Activated CD4-positive, alpha-beta T cell treated with anti-CD3 and anti-CD28 coated beads, Interleukin-2, amount 50 U/mL, for 16 hours (primary cell): ENCODE measurements at regions not wholly inside any gene's neighbourhood (a gene's known extent, or its start where the extent isn't known, plus 50 kb on each side); places are given as distances from the start of the nearest gene placed in this dataset.
A peak's percentile ranks its signal among the peaks of the same experiment; 100 is the strongest.

ENCODE experiments used
- DNase-seq: peaks from one replicate; pipeline ENCODE4 v3.0.0-alpha.2; 2020

DNA sequence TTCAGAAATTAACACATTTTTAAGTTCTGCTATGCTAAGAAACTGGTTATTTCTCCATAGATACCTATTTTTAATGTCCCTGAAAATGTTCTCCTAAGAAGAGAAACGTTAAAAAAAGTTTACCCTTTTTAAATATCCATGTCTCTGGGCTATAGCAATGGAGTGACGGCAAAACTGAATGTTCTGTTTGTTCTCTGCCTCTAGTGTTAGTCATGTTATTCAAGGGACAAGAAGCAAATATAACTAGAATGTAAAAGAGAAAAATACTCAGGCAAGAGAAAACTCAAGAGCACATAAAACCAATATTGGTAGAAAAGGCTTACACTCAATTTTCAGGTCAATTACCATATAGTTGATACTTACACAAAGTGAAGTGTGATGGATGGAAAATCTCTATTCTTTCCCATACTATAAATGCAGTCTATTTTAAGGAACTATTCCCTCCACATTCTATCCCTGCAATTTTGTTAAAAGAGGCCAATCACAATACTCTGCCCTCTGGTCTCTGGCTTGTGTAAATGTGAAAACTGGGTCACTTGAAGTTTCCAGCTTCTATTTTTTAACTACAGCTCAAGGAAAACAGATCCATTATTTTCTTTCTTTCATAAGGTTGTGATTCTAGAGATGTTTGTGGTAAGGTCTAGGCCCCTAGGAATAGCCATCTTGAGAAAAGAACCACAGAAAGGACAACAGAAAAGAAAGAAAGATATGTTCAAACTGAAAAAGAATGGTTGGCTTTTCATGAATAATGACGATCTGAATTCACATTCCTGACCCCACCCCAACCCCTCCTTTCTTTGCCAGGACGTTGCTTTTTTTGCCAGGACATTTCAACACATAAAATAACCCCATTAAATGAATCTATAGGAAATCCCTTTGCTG is 200.3 kb upstream of the FAM83B start:
- DNase-seq = no peak

- DNase-seq = no peak
These were observed 199.5 kb upstream of the FAM83B start for GRCh38 chr6:54646951-54647664.

GRCh38 chr6:54654381-54654780 is 192.2 kb upstream of the FAM83B start:
- DNase-seq = no peak

DNA sequence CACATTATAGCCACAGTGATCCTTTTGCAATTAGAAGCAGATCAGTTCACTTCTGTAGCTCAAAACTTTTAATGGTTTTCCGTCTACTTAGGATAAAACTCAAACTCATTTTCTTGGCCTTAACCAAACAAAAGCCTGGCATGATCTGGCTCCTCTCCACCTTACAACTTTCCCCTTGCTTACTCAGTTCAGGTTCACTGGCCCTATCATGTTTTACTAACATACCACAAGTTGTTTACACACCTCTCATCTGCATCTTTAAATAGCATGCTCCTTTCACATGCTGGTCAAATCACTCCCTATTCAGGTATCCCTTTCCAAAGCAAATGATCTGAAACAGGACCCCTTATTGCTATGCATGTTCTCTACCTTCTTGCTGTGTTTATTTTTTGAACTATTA is 191.4 kb upstream of the FAM83B start:
- no peak for DNase-seq

GRCh38 chr6:54665278-54665677 is 181.3 kb upstream of the FAM83B start:
- DNase-seq = no peak

GRCh38 chr6:54680531-54680930 is 166.0 kb upstream of the FAM83B start:
- no peak for DNase-seq

DNA sequence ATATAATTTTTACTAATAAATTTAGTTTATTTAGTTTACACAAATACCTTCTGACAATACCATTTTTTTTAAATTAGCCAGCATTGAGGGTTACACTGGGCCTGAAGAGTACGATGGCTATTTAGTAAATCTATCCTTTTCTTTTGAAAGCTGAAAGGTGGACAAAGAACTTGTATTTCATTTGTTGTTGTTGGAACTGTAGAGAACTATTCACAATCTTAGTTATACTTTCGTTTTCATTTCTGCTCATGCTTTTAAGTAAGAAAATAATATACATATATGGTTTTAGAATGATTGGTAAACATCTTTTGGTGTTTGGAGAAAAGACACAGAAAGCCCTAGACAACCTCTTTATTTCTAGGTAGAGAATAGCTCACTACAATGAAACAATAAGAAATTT is 165.3 kb upstream of the FAM83B start:
- no peak for DNase-seq

DNA sequence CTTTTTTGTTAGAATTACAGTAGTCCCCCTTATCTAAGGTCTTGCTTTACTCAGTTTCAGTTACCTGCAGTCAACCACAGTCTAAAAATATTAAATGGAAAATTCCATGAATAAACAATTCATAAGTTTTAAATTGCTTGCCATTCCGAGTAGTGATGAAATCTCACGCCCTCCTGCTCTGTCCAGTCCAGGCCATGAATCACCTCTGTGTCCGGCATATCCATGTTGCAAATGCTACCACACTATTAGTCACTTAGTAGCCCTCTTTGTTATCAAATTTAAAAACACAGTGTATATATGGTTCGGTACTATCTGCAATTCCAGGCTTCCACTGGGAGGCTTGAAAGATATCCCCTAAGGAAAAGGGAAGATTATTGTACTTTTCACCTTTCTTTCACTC is 164.6 kb upstream of the FAM83B start:
- no peak for DNase-seq

DNA sequence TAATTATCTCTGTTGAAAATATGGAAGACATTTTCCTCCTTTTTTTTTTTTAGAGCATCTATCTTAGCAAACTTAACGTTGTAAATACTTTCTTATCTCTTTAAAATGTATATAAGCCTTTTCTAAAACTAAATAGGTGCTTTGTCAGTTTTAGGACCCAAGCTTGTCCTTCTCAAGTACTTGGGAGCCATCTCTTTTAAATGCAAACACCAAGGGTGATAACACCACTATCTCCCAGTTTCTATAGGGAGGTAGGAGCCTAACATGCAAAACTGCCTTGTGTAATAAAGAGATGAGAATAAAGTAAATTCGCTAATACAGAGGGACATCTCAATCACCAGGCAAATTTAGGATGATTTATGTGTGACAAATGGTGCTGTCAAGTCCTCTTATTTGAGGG is 157.0 kb upstream of the FAM83B start:
- no peak for DNase-seq

GRCh38 chr6:54690596-54690995 is 156.0 kb upstream of the FAM83B start:
- no peak for DNase-seq

DNA sequence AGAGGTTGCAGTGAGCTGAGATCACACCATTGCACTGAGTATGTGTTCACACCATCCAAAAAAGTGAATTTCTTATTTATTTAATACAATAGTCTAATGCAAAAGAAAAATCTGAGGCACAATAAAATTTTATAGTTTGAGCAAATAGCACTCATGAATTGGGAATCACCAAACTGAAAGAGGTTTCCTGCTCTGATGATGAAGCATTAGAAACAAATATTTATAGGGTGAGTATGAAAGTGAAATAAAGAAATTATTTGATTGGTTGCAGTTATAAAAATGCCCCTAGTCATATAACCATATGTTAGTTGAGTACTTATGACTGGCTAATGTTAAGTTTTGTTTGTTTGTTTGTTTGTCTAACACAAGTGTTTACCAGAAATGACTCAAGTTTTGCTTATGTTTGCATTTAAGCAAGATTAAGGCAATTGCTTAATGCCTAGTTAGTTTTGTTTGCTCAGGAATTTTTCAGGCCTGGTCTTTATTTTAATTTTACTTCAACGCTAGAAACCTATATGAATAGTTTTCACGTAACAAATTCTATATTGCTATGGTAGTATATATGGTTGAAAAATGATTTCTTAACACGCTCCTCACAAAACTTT is 151.5 kb upstream of the FAM83B start:
- no peak for DNase-seq

GRCh38 chr6:54695815-54696214 is 150.8 kb upstream of the FAM83B start:
- DNase-seq = no peak

GRCh38 chr6:54697424-54697823 is 149.1 kb upstream of the FAM83B start:
- no peak for DNase-seq

DNA sequence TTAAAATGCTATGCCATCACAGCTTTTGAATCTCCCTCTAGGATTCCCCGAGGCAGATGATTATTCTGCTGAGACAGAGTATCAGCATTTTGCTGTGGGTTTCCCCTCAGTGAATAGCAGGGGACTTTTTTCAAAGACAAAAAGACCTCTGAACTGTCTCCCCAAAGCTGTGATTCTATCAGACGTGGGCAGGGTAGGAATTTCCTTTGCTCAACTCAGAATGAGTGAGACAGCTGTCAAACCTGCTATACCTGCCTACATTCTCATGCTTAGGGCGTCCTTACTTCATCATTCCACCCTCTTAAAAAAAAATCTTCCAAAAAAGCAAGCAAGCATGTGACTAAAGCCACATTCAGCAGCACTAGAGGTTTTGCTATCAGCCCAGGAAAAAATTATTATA is 147.6 kb upstream of the FAM83B start:
- DNase-seq = no peak

- DNase-seq = no peak
These were observed 146.4 kb upstream of the FAM83B start for GRCh38 chr6:54700158-54700557.

DNA sequence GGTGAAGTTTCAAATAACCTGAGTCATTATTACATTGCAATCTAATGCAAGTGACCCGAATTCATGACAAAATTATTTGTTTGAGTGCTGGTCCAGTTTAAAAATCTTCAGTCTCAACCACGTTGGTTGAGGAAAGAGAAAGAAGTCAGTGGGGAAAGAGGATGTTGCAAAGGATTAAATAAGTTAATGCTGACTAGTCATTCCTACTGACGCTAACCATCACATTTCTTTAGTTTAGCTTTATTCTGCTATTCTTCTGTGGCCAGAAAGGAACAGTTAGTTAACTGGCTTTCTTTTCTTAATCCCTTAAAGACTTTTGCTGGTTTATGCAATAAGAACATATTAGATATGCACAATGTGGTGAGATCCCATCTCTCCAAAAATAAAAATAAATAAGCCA is 143.8 kb upstream of the FAM83B start:
- DNase-seq = no peak

GRCh38 chr6:54706391-54706790 is 140.2 kb upstream of the FAM83B start:
- no peak for DNase-seq

- DNase-seq = no peak
These were observed 139.5 kb upstream of the FAM83B start for GRCh38 chr6:54706844-54707605.

GRCh38 chr6:54710456-54710855 is 136.1 kb upstream of the FAM83B start:
- DNase-seq = no peak

GRCh38 chr6:54716010-54716409 is 130.6 kb upstream of the FAM83B start:
- no peak for DNase-seq

GRCh38 chr6:54716877-54717276 is 129.7 kb upstream of the FAM83B start:
- no peak for DNase-seq

- DNase-seq = peak; percentile 49
These were observed 128.6 kb upstream of the FAM83B start for GRCh38 chr6:54717849-54718455.

GRCh38 chr6:54718541-54719023 is 128.0 kb upstream of the FAM83B start:
- DNase-seq = no peak
